WTC11 (cell line): ENCODE measurements at regions not wholly inside any gene's neighbourhood (a gene's known extent, or its start where the extent isn't known, plus 50 kb on each side); places are given as distances from the start of the nearest gene placed in this dataset.

Experiments
- CTCF ChIP-seq: fragments of 200-600 bp; IDR thresholded peaks from 2 replicates; pipeline ENCODE4 v1.8.0; 2022; ENCODE audit warnings: antibody characterized with exemption
- SMAD3 ChIP-seq: sonication (generic); formaldehyde crosslinking; IDR thresholded peaks from 2 replicates; pipeline ENCODE4 v1.8.0; 2022; ENCODE audit warnings: missing genetic modification reagents, mild to moderate bottlenecking, borderline replicate concordance
- SMAD4 ChIP-seq: sonication (generic); formaldehyde crosslinking; IDR thresholded peaks from 2 replicates; pipeline ENCODE4 v1.8.0; 2022; ENCODE audit warnings: mild to moderate bottlenecking, missing genetic modification reagents
- TF ChIP-seq, protein P1 (sequence below): sonication (generic); formaldehyde crosslinking; IDR thresholded peaks from 2 replicates; pipeline ENCODE4 v1.8.1; 2023; ENCODE audit warnings: mild to moderate bottlenecking, missing genetic modification reagents, borderline replicate concordance

GRCh38 chr17:69605571-69605970 lies 191.1 kb downstream of the MAP2K6 start:
- TF ChIP-seq, protein P1, sequence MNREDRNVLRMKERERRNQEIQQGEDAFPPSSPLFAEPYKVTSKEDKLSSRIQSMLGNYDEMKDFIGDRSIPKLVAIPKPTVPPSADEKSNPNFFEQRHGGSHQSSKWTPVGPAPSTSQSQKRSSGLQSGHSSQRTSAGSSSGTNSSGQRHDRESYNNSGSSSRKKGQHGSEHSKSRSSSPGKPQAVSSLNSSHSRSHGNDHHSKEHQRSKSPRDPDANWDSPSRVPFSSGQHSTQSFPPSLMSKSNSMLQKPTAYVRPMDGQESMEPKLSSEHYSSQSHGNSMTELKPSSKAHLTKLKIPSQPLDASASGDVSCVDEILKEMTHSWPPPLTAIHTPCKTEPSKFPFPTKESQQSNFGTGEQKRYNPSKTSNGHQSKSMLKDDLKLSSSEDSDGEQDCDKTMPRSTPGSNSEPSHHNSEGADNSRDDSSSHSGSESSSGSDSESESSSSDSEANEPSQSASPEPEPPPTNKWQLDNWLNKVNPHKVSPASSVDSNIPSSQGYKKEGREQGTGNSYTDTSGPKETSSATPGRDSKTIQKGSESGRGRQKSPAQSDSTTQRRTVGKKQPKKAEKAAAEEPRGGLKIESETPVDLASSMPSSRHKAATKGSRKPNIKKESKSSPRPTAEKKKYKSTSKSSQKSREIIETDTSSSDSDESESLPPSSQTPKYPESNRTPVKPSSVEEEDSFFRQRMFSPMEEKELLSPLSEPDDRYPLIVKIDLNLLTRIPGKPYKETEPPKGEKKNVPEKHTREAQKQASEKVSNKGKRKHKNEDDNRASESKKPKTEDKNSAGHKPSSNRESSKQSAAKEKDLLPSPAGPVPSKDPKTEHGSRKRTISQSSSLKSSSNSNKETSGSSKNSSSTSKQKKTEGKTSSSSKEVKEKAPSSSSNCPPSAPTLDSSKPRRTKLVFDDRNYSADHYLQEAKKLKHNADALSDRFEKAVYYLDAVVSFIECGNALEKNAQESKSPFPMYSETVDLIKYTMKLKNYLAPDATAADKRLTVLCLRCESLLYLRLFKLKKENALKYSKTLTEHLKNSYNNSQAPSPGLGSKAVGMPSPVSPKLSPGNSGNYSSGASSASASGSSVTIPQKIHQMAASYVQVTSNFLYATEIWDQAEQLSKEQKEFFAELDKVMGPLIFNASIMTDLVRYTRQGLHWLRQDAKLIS (CRISPR knock-in tag), result no peak
- TF ChIP-seq SMAD4 (CRISPR knock-in tag), result no peak
- no peak for TF ChIP-seq CTCF
- no peak for TF ChIP-seq SMAD3
